BJ (cell line): ENCODE measurements at regions not wholly inside any gene's neighbourhood (a gene's known extent, or its start where the extent isn't known, plus 50 kb on each side); places are given as distances from the start of the nearest gene placed in this dataset.

Source experiments
- CTCF ChIA-PET: fragments of 350-600 bp; formaldehyde crosslinking; extraction: SDS; loops from one replicate; lab custom pipeline; 2021; ENCODE audit warnings: antibody characterized with exemption, inconsistent platforms; lab: Yijun Ruan, JAX
- POLR2A ChIA-PET: fragments of 300-600 bp; sonication (Branson Sonifier 250); formaldehyde crosslinking; extraction: SDS; loops from one replicate; lab custom pipeline; 2021; ENCODE audit warnings: antibody characterized with exemption; lab: Charles Lee
- DNase-seq: peaks from one replicate; pipeline ENCODE4 v3.0.0-alpha.2; 2011; ENCODE audit warnings: low read depth
- H3K27me3 ChIP-seq: 2 replicates; pipeline ENCODE4 v1.6.0; 2011; ENCODE audit warnings: low read length; ENCODE audit not compliant: control insufficient read depth, insufficient read depth
- H3K36me3 ChIP-seq: 2 replicates; pipeline ENCODE4 v1.5.1; 2011; ENCODE audit warnings: low read length; ENCODE audit not compliant: control insufficient read depth, insufficient read depth
- H3K4me3 ChIP-seq: 2 replicates; pipeline ENCODE4 v1.5.1; 2011; ENCODE audit warnings: low read depth, mild to moderate bottlenecking, control low read depth, low read length
- TF ChIP-seq, protein P1 (sequence below): IDR thresholded peaks from 2 replicates; pipeline ENCODE4 v1.5.1; 2011; ENCODE audit warnings: low read depth, mild to moderate bottlenecking, control low read depth, inconsistent platforms, low read length, moderate library complexity; ENCODE audit not compliant: insufficient read depth

DNA sequence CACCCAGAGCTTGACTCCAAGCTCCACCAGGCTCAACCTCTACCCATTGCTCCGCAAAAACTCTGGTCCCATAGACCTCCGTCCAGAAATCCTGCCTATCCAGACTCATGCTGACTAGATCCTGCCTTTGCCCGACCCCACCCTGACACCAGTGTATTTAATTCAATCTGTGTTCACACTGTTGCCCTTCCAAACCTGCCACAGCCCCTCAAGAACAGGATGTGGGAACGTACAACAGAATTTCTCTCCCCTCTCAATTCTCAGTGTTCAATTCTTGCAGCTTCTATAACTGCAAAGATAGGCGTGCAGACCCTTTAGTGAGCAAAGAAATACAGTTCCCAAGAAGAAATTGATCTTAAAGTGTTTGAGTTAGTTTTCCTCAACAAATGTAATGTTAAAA lies 154.2 kb upstream of the FRG1 start:
- ChIA-PET CTCF (no interaction called here), POLR2A (no interaction called here)
- DNase-seq: no peak
- Histone ChIP-seq H3K36me3 (no peaks in the 10 kb centered on the region), H3K4me3 (no peak overlapping the region), H3K27me3 (no peaks in the 10 kb centered on the region)
- TF ChIP-seq, protein P1, sequence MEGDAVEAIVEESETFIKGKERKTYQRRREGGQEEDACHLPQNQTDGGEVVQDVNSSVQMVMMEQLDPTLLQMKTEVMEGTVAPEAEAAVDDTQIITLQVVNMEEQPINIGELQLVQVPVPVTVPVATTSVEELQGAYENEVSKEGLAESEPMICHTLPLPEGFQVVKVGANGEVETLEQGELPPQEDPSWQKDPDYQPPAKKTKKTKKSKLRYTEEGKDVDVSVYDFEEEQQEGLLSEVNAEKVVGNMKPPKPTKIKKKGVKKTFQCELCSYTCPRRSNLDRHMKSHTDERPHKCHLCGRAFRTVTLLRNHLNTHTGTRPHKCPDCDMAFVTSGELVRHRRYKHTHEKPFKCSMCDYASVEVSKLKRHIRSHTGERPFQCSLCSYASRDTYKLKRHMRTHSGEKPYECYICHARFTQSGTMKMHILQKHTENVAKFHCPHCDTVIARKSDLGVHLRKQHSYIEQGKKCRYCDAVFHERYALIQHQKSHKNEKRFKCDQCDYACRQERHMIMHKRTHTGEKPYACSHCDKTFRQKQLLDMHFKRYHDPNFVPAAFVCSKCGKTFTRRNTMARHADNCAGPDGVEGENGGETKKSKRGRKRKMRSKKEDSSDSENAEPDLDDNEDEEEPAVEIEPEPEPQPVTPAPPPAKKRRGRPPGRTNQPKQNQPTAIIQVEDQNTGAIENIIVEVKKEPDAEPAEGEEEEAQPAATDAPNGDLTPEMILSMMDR: no peak

DNA sequence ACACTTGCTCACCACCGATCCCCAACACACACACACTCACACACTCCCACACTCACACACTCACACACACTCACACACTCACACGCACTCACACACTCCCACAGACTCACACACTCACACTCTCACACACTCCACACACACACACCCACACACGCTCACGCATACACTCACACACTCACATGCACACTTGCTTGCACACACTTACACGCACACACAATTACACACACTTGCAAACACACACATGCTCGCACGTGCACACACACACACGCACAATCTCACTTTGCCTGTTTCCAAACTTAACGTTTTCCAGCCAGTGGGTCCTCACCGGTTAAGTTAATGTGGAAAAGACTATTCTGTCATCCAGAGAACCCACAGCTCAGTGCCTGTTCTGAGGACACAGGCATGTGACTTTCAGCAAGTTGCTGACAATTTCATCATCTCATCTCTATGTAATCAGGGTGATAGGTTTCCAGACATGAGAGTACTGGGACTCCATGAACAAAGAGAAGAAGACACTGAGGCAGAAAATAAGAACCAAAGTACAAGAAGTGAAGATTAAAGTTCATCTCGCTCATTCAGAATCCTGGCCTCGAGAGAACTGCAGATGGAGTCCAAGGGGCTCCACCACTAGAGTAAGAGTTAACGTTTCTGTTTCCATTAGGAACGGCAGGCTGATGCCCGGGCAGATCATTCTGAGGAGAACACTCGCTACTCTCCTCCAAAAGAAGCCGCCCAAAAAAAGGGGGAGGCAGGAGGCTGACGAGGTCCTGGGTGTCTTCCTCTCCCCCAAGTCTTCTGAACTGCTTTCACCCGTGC lies 153.2 kb upstream of the FRG1 start:
- H3K27me3 ChIP-seq: no peaks in the 10 kb centered on the region
- POLR2A ChIA-PET: no interaction called here
- TF ChIP-seq, protein P1: no peak
- CTCF ChIA-PET: no interaction called here
- H3K4me3 ChIP-seq: no peak overlapping the region
- no peak for DNase-seq
- H3K36me3 ChIP-seq: no peaks in the 10 kb centered on the region

DNA sequence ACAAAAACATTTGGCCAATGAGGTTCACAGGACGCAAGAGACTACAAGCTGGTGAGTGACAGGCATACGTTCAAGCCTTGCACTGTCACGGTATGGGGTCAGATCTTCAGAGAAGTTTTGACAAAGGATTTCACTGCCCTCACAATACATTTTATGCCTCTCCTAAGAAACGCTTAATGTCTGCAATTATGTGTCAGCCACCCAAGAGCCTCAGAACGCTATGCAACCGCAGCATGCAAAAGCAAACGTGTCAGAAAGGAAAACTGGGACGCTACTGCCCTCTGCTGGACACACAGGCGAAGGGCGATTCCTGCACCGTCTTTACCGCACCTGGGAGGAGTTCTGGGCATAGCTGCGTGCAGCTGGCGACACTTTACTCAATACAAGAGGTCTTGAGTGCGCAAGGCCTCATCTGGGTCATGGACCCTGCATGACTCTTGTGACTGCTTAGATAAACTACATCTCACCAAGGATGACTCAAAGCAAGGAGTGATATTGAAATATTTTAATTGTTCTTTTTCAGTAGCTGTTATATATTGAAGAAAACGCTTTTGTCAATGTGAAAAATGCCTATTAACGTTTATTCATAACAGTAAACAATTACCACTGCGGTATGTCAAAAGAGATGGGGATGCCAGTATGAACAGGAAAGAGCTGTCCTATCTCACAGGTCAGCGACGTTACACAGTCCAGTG lies 147.6 kb upstream of the FRG1 start:
- POLR2A ChIA-PET: no interaction called here
- no peak for DNase-seq
- TF ChIP-seq, protein P1: peak; percentile 84
- Histone ChIP-seq H3K36me3 (no peaks in the 10 kb centered on the region), H3K27me3 (no peaks in the 10 kb centered on the region), H3K4me3 (no peak overlapping the region)
- CTCF ChIA-PET: interaction anchor here (0.6 to 1.0 kb wide), 5 partner anchors 8 to 1207 kb away, joined by 3 to 4 read pairs (median 3); no protein-coding TSS in a partner anchor

DNA sequence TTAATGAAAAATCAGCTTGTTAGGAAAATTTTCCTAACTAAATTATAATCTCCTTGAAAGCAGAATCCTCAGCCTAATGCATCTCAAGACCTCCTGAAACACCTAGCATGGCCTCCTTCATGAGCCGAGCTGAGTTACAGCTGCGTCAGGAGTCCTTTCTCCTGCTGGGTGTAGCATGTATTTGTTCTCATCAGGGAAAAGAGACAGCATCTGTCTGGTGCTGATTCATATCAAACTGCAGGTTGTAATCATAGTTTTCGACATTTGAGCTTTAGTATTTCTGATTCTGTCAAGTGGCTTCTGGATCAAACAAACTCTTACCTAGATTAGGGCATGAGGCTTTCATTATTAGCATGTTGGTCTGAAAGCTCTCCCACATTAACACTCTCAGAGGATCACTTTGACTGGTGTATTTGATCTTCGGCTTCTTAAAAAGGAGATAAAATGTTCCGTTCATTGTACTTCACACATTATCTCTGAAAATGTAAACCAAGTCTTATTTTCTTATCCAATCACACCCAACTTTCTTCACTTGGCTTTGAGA lies 140.1 kb upstream of the FRG1 start:
- Histone ChIP-seq H3K27me3 (no peaks in the 10 kb centered on the region), H3K36me3 (no peaks in the 10 kb centered on the region), H3K4me3 (no peak overlapping the region)
- ChIA-PET CTCF (no interaction called here), POLR2A (no interaction called here)
- TF ChIP-seq, protein P1: no peak
- no peak for DNase-seq

DNA sequence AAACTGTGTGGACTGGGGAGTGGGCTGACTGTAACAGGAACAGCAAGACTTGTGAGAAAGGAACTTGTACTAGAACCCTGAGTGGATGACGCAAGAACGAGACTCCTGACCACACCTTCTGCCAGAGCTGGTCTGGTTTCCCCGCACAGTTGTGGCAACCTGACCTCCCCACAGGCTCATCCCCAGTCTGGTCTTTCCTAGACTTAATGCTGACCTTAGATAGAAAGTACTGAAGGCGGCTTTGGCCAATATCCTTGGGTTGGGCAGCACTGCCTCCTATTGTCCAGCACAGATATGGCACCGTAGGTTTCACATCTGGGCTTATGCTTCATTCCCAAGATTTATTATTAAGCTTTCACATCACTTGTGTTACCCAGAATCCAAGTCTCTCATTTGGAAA lies 137.8 kb upstream of the FRG1 start:
- ChIA-PET POLR2A (no interaction called here), CTCF (no interaction called here)
- Histone ChIP-seq H3K4me3 (no peak overlapping the region), H3K36me3 (no peaks in the 10 kb centered on the region), H3K27me3 (no peaks in the 10 kb centered on the region)
- TF ChIP-seq, protein P1: no peak
- DNase-seq: no peak
